HCT116 (cell line): ENCODE measurements at regions not wholly inside any gene's neighbourhood (a gene's known extent, or its start where the extent isn't known, plus 50 kb on each side); places are given as distances from the start of the nearest gene placed in this dataset.

Experiments used
- ATAC-seq: fragments of 200-7000 bp; cut with Tn5 transposase; 2 replicates; pipeline ENCODE4 v1.9.1; 2020; ENCODE audit warnings: mild to moderate bottlenecking, moderate library complexity
- BruUV-seq: library from RNA; stranded (reverse); fragments of 400-500 nt; replicated peaks from 2 replicates; lab custom pipeline; 2021; lab: Mats Ljungman, UMichigan
- CTCF ChIA-PET: fragments of 300-600 bp; sonication (Branson Sonifier 250); formaldehyde crosslinking; loops from one replicate; lab custom pipeline; 2021; ENCODE audit warnings: antibody characterized with exemption; lab: Charles Lee
- POLR2A ChIA-PET: fragments of 300-600, 350-600 bp; sonication (Branson Sonifier 250); formaldehyde crosslinking; loops from one replicate; lab custom pipeline; 2021; ENCODE audit warnings: antibody characterized with exemption; lab: Charles Lee
- RAD21 ChIA-PET, 2 experiments: fragments of 300-600 bp; sonication (Branson Sonifier 250); formaldehyde crosslinking; loops; one replicate each; lab custom pipeline; 2023; ENCODE audit warnings: low total read pairs in 2 of 2; ENCODE audit not compliant: uncharacterized antibody in 2 of 2, unreplicated experiment in 2 of 2, low non-redundant PET in 1 of 2; lab: Charles Lee
- DNase-seq: peaks from one replicate; pipeline ENCODE4 v3.0.0-alpha.2; 2010; ENCODE audit warnings: low read depth, low spot score
- H2AFZ ChIP-seq: fragments of 200-600 bp; shearing (Covaris generic), sonication (generic); 2 replicates; pipeline ENCODE4 v1.6.1; 2017; ENCODE audit warnings: low read depth, mixed run types, mixed read lengths, antibody characterized with exemption, low read length; ENCODE audit not compliant: poor library complexity, severe bottlenecking
- H3K27ac ChIP-seq: 2 replicates; pipeline ENCODE4 v1.5.1; 2012; ENCODE audit warnings: low read depth, low read length
- H3K27me3 ChIP-seq: fragments of 200-600 bp; sonication (generic); 2 replicates; pipeline ENCODE4 v1.6.1; 2016; ENCODE audit warnings: mixed run types, low read length, mixed read lengths; ENCODE audit not compliant: insufficient read depth
- H3K36me3 ChIP-seq, 2 experiments: fragments of 200-500 bp in 1 of 2; fragments of 200-600 bp in 1 of 2; sonication (Bioruptor generic) in 1 of 2; sonication (generic) in 1 of 2; 2 replicates each; pipeline versions ENCODE4 v1.5.1 to v1.6.1; 2014 to 2016; ENCODE audit warnings: low read length in 2 of 2, inconsistent platforms in 1 of 2, mixed read lengths in 1 of 2, mixed run types in 1 of 2; ENCODE audit not compliant: insufficient read depth in 2 of 2, control insufficient read depth in 1 of 2
- H3K4me1 ChIP-seq, 2 experiments: fragments of 200-600 bp in 1 of 2; sonication (generic) in 1 of 2; 2 replicates each; pipeline versions ENCODE4 v1.5.1 to v1.6.1; 2012 to 2017; ENCODE audit warnings: low read length in 2 of 2, inconsistent platforms in 1 of 2, mild to moderate bottlenecking in 1 of 2, mixed read lengths in 1 of 2, mixed run types in 1 of 2, moderate library complexity in 1 of 2; ENCODE audit not compliant: insufficient read depth in 2 of 2, control insufficient read depth in 1 of 2
- H3K4me2 ChIP-seq: fragments of 200-600 bp; sonication (generic); 2 replicates; pipeline ENCODE4 v1.6.1; 2017; ENCODE audit warnings: mixed run types, low read length, mixed read lengths
- H3K4me3 ChIP-seq, 2 experiments: fragments of 200-600 bp in 1 of 2; sonication (generic) in 1 of 2; replicated peaks in 1 of 2; 2 replicates each; pipeline ENCODE4 v1.5.1; 2011 to 2016; ENCODE audit warnings: low read length in 2 of 2, control low read depth in 1 of 2, low read depth in 1 of 2, mild to moderate bottlenecking in 1 of 2, mixed read lengths in 1 of 2, mixed run types in 1 of 2
- H3K79me2 ChIP-seq: fragments of 200-600 bp; sonication (generic); 2 replicates; pipeline ENCODE4 v1.6.1; 2017; ENCODE audit warnings: mild to moderate bottlenecking, mixed run types, low read length, moderate library complexity, mixed read lengths; ENCODE audit not compliant: insufficient read depth
- H3K9ac ChIP-seq: fragments of 200-600 bp; sonication (generic); 2 replicates; pipeline ENCODE4 v1.6.1; 2016; ENCODE audit warnings: low read length, mixed read lengths
- H3K9me2 ChIP-seq: fragments of 200-600 bp; sonication (generic), shearing (Covaris generic); 2 replicates; pipeline ENCODE4 v1.6.1; 2017; ENCODE audit warnings: mixed run types, mild to moderate bottlenecking, moderate library complexity; ENCODE audit not compliant: insufficient read depth
- H3K9me3 ChIP-seq, 2 experiments: fragments of 200-500 bp in 1 of 2; fragments of 200-600 bp in 1 of 2; sonication (Bioruptor generic) in 1 of 2; sonication (generic) in 1 of 2; 2 replicates each; pipeline ENCODE4 v1.6.1; 2014 to 2017; ENCODE audit warnings: low read length in 2 of 2, mixed read lengths in 2 of 2, inconsistent platforms in 1 of 2, low read depth in 1 of 2, mild to moderate bottlenecking in 1 of 2, mixed run types in 1 of 2, moderate library complexity in 1 of 2; ENCODE audit not compliant: control insufficient read depth in 1 of 2, insufficient read depth in 1 of 2
- H4K20me1 ChIP-seq: fragments of 200-600 bp; sonication (generic), shearing (Covaris generic); 2 replicates; pipeline ENCODE4 v1.6.1; 2017; ENCODE audit warnings: mixed run types, mild to moderate bottlenecking, moderate library complexity; ENCODE audit not compliant: insufficient read depth
- CBX3 ChIP-seq: IDR thresholded peaks from 2 replicates; pipeline ENCODE4 v1.6.1; 2012; ENCODE audit warnings: low read depth
- CEBPB ChIP-seq: IDR thresholded peaks from 2 replicates; pipeline ENCODE4 v1.6.1; 2012; ENCODE audit warnings: low read depth
- CTCF ChIP-seq, 3 experiments: fragments of 200-600 bp in 1 of 3; sonication (generic) in 1 of 3; IDR thresholded peaks in 2 of 3; conservative IDR thresholded peaks in 1 of 3; 2 replicates each; pipeline ENCODE4 v1.5.1; 2012 to 2017; ENCODE audit warnings: low read depth in 2 of 3, low read length in 2 of 3, antibody characterized with exemption in 1 of 3, borderline replicate concordance in 1 of 3, control low read depth in 1 of 3, mild to moderate bottlenecking in 1 of 3, mixed read lengths in 1 of 3, mixed run types in 1 of 3, moderate library complexity in 1 of 3; ENCODE audit not compliant: insufficient read depth in 1 of 3
- ELF1 ChIP-seq: IDR thresholded peaks from 2 replicates; pipeline ENCODE4 v1.6.1; 2012; ENCODE audit warnings: low read depth, borderline replicate concordance
- EZH2 ChIP-seq: fragments of 200-600 bp; sonication (generic); IDR thresholded peaks from 2 replicates; pipeline ENCODE4 v1.6.1; 2017; ENCODE audit warnings: antibody characterized with exemption, mixed run types
- EZH2phosphoT487 ChIP-seq: fragments of 200-600 bp; IDR thresholded peaks from 2 replicates; pipeline ENCODE4 v1.6.1; 2018; ENCODE audit warnings: antibody characterized with exemption, borderline replicate concordance
- FOSL1 ChIP-seq: IDR thresholded peaks from 2 replicates; pipeline ENCODE4 v1.6.1; 2012; ENCODE audit warnings: low read depth
- MAX ChIP-seq: IDR thresholded peaks from 2 replicates; pipeline ENCODE4 v1.6.1; 2012
- POLR2A ChIP-seq: IDR thresholded peaks from 2 replicates; pipeline ENCODE4 v1.7.0; 2011; ENCODE audit warnings: borderline replicate concordance; ENCODE audit not compliant: insufficient read depth, insufficient read length; ENCODE audit errors: extremely low read depth
- POLR2AphosphoS5 ChIP-seq: IDR thresholded peaks from 2 replicates; pipeline ENCODE4 v1.6.1; 2011; ENCODE audit warnings: mild to moderate bottlenecking, low read depth, low read length, moderate library complexity
- TCF7L2 ChIP-seq: IDR thresholded peaks from 2 replicates; pipeline ENCODE4 v1.7.0; 2011; ENCODE audit warnings: borderline replicate concordance, inconsistent platforms; ENCODE audit not compliant: insufficient read depth, insufficient read length; ENCODE audit errors: extremely low read depth
- YY1 ChIP-seq: IDR thresholded peaks from 2 replicates; pipeline ENCODE4 v1.6.1; 2011; ENCODE audit warnings: low read length, low read depth, moderate library complexity, mild to moderate bottlenecking; ENCODE audit not compliant: insufficient replicate concordance; ENCODE audit errors: extremely low read depth
- ZFX ChIP-seq: fragments of 450-650 bp; IDR thresholded peaks from 2 replicates; pipeline ENCODE4 v1.6.1; 2017
- intact Hi-C: fragments of 100-400 bp; cut with micrococcal nuclease; formaldehyde crosslinking; loops from 2 replicates; pipeline ENCODE4 v1.10.0; 2022

GRCh38 chr6:79764747-79765146 lies 133.6 kb downstream of the SH3BGRL2 start:
- intact Hi-C loops, result no loop called here
- no TSS peak for BruUV-seq
- TF ChIP-seq YY1, result no peak
- Histone ChIP-seq H3K9ac (no peak overlapping the region), H3K4me2 (no peak overlapping the region), H3K4me3 (no peak overlapping the region), H3K27me3 (no peaks in the 10 kb centered on the region), H3K9me3 (peaks cover 6 to 7% of the 10 kb centered on the region in 2 experiments; a peak in 2 of 4 replicates), H3K9me2 (no peaks in the 10 kb centered on the region), H3K36me3 (no peaks in the 10 kb centered on the region), H2AFZ (no peak overlapping the region), H3K4me1 (peaks cover 0 to 4% of the 10 kb centered on the region in 2 experiments; a peak in 1 of 4 replicates), H3K79me2 (no peaks in the 10 kb centered on the region), H4K20me1 (no peaks in the 10 kb centered on the region), H3K27ac (no peak overlapping the region)
- DNase-seq, result no peak
- ATAC-seq, result no peak
- POLR2A ChIA-PET, result no interaction called here
- RAD21 ChIA-PET, result no interaction called here
- CTCF ChIA-PET, result no interaction called here

- CTCF ChIA-PET, result interaction anchor here (0.7 to 1.5 kb wide), 5 partner anchors 9 to 106 kb away, joined by 3 to 7 read pairs (median 6); no protein-coding TSS in a partner anchor
- no peak for TF ChIP-seq MAX
- TF ChIP-seq CBX3, result no peak
- no peak for TF ChIP-seq YY1
- TF ChIP-seq POLR2AphosphoS5, result no peak
- TF ChIP-seq TCF7L2, result no peak
- TF ChIP-seq EZH2, result no peak
- no peak for TF ChIP-seq ZFX
- TF ChIP-seq EZH2phosphoT487, result no peak
- no peak for TF ChIP-seq CEBPB
- TF ChIP-seq POLR2A, result no peak
- TF ChIP-seq ELF1, result no peak
- TF ChIP-seq FOSL1, result no peak
- TF ChIP-seq CTCF (IDR thresholded peaks at IDR 0.05 in 2 of 3, conservative IDR thresholded peaks at IDR 0.05 in 1 of 3; ENCODE audit: borderline replicate concordance in 1 of 3, insufficient read depth in 1 of 3, low read depth in 2 of 3, low read length in 2 of 3), result no peak
- H3K4me2 ChIP-seq, result no peak overlapping the region
- no peak for ATAC-seq
- H3K36me3 ChIP-seq, result no peaks in the 10 kb centered on the region
- no peaks in the 10 kb centered on the region for H3K9me2 ChIP-seq
- DNase-seq, result no peak
- intact Hi-C loops, result no loop called here
- H3K27me3 ChIP-seq, result no peaks in the 10 kb centered on the region
- no TSS peak for BruUV-seq
- POLR2A ChIA-PET, result no interaction called here
- no peak overlapping the region for H3K27ac ChIP-seq
- no peak overlapping the region for H2AFZ ChIP-seq
- H4K20me1 ChIP-seq, result no peaks in the 10 kb centered on the region
- H3K4me3 ChIP-seq, result no peak overlapping the region
- peaks cover 0 to 4% of the 10 kb centered on the region in 2 experiments; a peak in 1 of 4 replicates for H3K4me1 ChIP-seq
- H3K9ac ChIP-seq, result no peak overlapping the region
- RAD21 ChIA-PET, result no interaction called here
- H3K79me2 ChIP-seq, result no peaks in the 10 kb centered on the region
- H3K9me3 ChIP-seq, result peaks cover 6 to 7% of the 10 kb centered on the region in 2 experiments; a peak in 2 of 4 replicates
These were observed 132.2 kb downstream of the SH3BGRL2 start for GRCh38 chr6:79763301-79763700.
